ENCODE measurements at regions not wholly inside any gene's neighbourhood (a gene's known extent, or its start where the extent isn't known, plus 50 kb on each side); places are given as distances from the start of the nearest gene placed in this dataset.

DNA sequence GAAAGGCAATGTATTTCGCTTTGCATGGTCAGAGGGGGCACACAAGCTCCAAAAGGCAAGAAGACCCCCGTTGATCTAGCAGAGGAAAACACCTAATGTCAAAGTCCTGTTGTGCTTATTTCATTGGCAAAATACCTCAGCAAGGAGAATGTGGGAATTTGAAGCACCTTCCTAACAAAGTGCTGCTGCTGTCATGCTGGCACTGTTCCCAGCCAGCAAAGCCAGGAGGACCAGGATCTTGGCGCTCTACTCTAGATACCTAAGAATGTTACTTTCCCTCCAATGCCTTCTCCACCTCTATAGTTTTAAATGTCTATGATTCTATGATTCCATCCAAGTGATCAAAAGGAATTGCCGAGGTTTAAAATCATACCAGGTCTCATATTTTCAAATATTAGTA lies 867.9 kb upstream of the POU3F3 start:
- TF ChIP-seq, protein P1, sequence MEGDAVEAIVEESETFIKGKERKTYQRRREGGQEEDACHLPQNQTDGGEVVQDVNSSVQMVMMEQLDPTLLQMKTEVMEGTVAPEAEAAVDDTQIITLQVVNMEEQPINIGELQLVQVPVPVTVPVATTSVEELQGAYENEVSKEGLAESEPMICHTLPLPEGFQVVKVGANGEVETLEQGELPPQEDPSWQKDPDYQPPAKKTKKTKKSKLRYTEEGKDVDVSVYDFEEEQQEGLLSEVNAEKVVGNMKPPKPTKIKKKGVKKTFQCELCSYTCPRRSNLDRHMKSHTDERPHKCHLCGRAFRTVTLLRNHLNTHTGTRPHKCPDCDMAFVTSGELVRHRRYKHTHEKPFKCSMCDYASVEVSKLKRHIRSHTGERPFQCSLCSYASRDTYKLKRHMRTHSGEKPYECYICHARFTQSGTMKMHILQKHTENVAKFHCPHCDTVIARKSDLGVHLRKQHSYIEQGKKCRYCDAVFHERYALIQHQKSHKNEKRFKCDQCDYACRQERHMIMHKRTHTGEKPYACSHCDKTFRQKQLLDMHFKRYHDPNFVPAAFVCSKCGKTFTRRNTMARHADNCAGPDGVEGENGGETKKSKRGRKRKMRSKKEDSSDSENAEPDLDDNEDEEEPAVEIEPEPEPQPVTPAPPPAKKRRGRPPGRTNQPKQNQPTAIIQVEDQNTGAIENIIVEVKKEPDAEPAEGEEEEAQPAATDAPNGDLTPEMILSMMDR (IDR thresholded peaks at IDR 0.05), result no peak
- Histone ChIP-seq H3K27ac (no peak overlapping the region), H3K4me3 (no peak overlapping the region), H3K27me3 (no peaks in the 10 kb centered on the region), H3K4me1 (no peaks in the 10 kb centered on the region), H3K36me3 (no peaks in the 10 kb centered on the region), H3K9me3 (no peaks in the 10 kb centered on the region)
- no peak for DNase-seq (ENCODE audit: low spot score)

DNA sequence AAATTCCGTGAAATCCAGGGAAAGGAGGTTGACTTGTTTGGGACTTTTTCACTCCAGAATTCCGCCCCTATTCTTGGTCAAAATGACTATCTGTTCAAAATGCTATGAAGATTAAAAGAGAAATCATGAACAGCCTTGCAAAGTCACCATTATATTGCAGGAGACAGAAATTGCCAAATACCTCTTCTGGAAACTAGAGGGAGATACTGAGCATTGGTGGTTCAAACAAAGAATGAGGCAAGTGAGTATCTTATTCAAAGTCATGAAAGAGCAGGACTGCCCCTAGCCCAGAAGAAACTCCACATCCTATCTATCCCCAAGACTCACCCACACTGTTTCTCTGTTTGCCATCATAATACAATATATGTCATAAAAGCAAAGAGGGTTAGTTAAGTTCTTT lies 862.3 kb upstream of the POU3F3 start:
- H3K36me3 ChIP-seq, result no peaks in the 10 kb centered on the region
- H3K27me3 ChIP-seq, result no peaks in the 10 kb centered on the region
- no peak overlapping the region for H3K4me3 ChIP-seq
- no peak overlapping the region for H3K27ac ChIP-seq
- DNase-seq (ENCODE audit: low spot score), result no peak
- H3K9me3 ChIP-seq, result no peaks in the 10 kb centered on the region
- TF ChIP-seq, protein P1 (IDR thresholded peaks at IDR 0.05), result no peak
- no peaks in the 10 kb centered on the region for H3K4me1 ChIP-seq

DNA sequence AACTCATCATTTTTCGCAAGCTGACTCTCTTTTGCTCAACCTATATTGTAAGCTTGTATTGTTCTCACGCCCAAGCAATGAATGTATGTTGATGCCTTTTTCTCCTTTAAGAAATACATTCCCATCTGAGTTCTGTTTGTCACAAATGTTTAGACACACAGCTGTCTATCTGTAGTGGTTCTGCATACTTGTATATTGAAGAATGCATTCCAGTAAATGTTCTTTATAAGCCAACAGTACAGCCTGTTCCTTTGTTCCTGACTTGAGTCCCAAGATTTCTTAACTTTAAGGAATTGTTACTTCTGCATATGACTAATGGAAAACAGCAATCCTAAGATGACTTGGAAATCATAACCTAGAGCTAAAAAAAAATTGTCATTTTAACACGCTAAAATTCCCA lies 849.1 kb upstream of the POU3F3 start:
- Histone ChIP-seq H3K4me1 (no peaks in the 10 kb centered on the region), H3K9me3 (no peaks in the 10 kb centered on the region), H3K27me3 (no peaks in the 10 kb centered on the region), H3K4me3 (no peak overlapping the region), H3K36me3 (no peaks in the 10 kb centered on the region), H3K27ac (no peak overlapping the region)
- TF ChIP-seq, protein P1 (IDR thresholded peaks at IDR 0.05), result no peak
- DNase-seq (ENCODE audit: low spot score), result no peak

DNA sequence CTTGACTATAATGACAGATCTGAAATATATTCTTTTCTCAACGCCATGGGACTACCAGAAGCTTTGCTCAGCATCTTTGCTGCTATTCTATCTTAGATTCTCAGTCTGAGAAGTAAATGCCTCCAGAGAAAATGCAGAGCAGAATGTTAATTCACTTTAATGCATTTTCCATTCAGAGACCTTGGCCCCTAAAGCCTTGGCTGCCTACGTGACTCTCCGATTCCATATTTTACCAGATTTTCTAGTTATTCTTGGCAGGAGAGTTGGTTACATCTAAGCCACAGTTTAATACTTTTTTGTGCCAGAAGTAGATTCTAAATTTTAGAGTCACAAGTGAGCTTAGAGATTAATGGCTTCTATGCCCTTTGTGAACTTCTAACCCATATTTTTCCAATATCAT lies 837.1 kb upstream of the POU3F3 start:
- H3K4me3 ChIP-seq, result no peak overlapping the region
- H3K9me3 ChIP-seq, result no peaks in the 10 kb centered on the region
- TF ChIP-seq, protein P1 (IDR thresholded peaks at IDR 0.05), result no peak
- DNase-seq (ENCODE audit: low spot score), result no peak
- no peaks in the 10 kb centered on the region for H3K4me1 ChIP-seq
- H3K36me3 ChIP-seq, result no peaks in the 10 kb centered on the region
- H3K27me3 ChIP-seq, result no peaks in the 10 kb centered on the region
- H3K27ac ChIP-seq, result no peak overlapping the region

DNA sequence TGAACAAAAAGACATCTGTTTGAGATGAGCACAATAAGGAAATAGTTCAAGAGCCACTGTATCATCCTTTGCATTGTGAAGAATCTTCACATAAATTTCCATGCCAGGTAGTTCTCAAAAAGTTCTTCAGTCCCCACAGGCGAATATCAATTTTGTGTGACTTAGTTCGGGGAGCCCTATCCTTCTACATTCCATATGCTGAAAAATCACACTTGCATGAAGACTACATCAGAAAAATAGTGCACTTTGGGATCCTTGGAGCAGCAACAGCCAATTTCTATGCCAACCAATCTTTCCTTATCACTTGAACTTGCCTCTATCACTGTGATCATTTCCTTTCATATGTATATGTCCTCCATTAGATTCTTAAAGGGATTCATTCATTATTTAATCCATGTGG lies 830.6 kb upstream of the POU3F3 start:
- Histone ChIP-seq H3K27me3 (no peaks in the 10 kb centered on the region), H3K27ac (no peak overlapping the region), H3K9me3 (no peaks in the 10 kb centered on the region), H3K4me3 (no peak overlapping the region), H3K4me1 (no peaks in the 10 kb centered on the region), H3K36me3 (no peaks in the 10 kb centered on the region)
- DNase-seq (ENCODE audit: low spot score), result no peak
- TF ChIP-seq, protein P1 (IDR thresholded peaks at IDR 0.05), result no peak

DNA sequence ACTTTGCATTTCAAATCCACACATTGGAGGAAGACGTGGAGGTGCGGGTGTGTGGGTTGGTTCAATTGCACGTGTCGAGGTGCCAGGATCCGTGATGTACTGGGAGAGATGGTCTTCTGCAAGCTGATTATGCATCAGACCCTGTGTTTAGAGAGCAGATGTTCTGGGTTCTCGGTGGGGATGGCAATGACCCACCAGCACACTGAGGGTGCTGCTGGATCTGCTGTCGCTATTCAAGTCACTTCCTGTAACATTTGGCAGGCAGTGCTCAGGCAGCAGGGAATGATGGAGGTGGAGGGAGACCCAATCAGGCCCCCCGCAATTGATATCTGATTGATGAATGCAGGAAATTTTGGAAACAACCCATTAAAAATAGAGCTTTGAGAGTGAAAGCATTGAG lies 830.1 kb upstream of the POU3F3 start:
- no peak overlapping the region for H3K4me3 ChIP-seq

More for the DNA sequence above, 830.1 kb upstream of the POU3F3 start:
- Histone ChIP-seq H3K9me3 (no peaks in the 10 kb centered on the region), H3K27me3 (no peaks in the 10 kb centered on the region), H3K4me1 (no peaks in the 10 kb centered on the region), H3K27ac (no peak overlapping the region), H3K36me3 (no peaks in the 10 kb centered on the region)
- DNase-seq (ENCODE audit: low spot score), result no peak
- TF ChIP-seq, protein P1 (IDR thresholded peaks at IDR 0.05), result no peak
